CD14-positive monocyte (primary cell): ENCODE measurements at regions not wholly inside any gene's neighbourhood (a gene's known extent, or its start where the extent isn't known, plus 50 kb on each side); places are given as distances from the start of the nearest gene placed in this dataset.

Experiments used
- DNase-seq, 3 donors: peaks; one replicate each; pipeline ENCODE4 v3.0.0-alpha.2; 2011 to 2022
- H2AFZ ChIP-seq: 2 replicates; pipeline ENCODE4 v1.6.0; 2012; ENCODE audit warnings: mild to moderate bottlenecking, low read depth, low read length, inconsistent platforms; ENCODE audit not compliant: insufficient read depth, poor library complexity, severe bottlenecking
- H3K27ac ChIP-seq, 2 donors: 1 replicate in 1 of 2; 2 replicates in 1 of 2; pipeline ENCODE4 v1.5.1; 2012 to 2013; ENCODE audit warnings: low read length in 2 of 2, control low read depth in 1 of 2, inconsistent platforms in 1 of 2, low read depth in 1 of 2, mild to moderate bottlenecking in 1 of 2
- H3K27me3 ChIP-seq, 2 donors: one replicate each; pipeline versions ENCODE4 v1.6.0 to v1.6.1; 2011 to 2013; ENCODE audit warnings: low read length in 2 of 2; ENCODE audit not compliant: control insufficient read depth in 2 of 2, insufficient read depth in 2 of 2
- H3K36me3 ChIP-seq, 2 donors: replicated peaks in 1 of 2; 1 replicate in 1 of 2; 2 replicates in 1 of 2; pipeline versions ENCODE4 v1.5.1 to v1.6.1; 2012 to 2013; ENCODE audit warnings: low read length in 2 of 2, control low read depth in 1 of 2, inconsistent platforms in 1 of 2, mild to moderate bottlenecking in 1 of 2; ENCODE audit not compliant: insufficient read depth in 2 of 2, control insufficient read depth in 1 of 2
- H3K4me1 ChIP-seq, 2 donors: 1 replicate in 1 of 2; 2 replicates in 1 of 2; pipeline versions ENCODE4 v1.5.1 to v1.6.1; 2012 to 2013; ENCODE audit warnings: low read length in 2 of 2, control low read depth in 1 of 2, inconsistent platforms in 1 of 2, mild to moderate bottlenecking in 1 of 2, moderate library complexity in 1 of 2; ENCODE audit not compliant: insufficient read depth in 2 of 2, control insufficient read depth in 1 of 2
- H3K4me2 ChIP-seq: replicated peaks from 2 replicates; pipeline ENCODE3; 2012; ENCODE audit warnings: low read length, moderate library complexity, mild to moderate bottlenecking; ENCODE audit not compliant: poor library complexity, severe bottlenecking; ENCODE audit errors: extremely low read depth
- H3K4me3 ChIP-seq, 3 experiments: fragments of 200-600 bp in 1 of 3; sonication (generic) in 1 of 3; replicated peaks in 1 of 3; 1 replicate in 2 of 3; 2 replicates in 1 of 3; pipeline ENCODE4 v1.5.1; 2011 to 2013; ENCODE audit warnings: low read length in 3 of 3, mild to moderate bottlenecking in 3 of 3, control low read depth in 2 of 3, low read depth in 2 of 3, inconsistent platforms in 1 of 3, moderate library complexity in 1 of 3
- H3K79me2 ChIP-seq: 2 replicates; pipeline ENCODE4 v1.6.0; 2012; ENCODE audit warnings: mild to moderate bottlenecking, control low read depth, inconsistent platforms, low read length, moderate library complexity; ENCODE audit not compliant: insufficient read depth
- H3K9ac ChIP-seq: 2 replicates; pipeline ENCODE4 v1.6.0; 2017; ENCODE audit warnings: low read length, mild to moderate bottlenecking; ENCODE audit not compliant: insufficient read depth, poor library complexity, severe bottlenecking
- H3K9me3 ChIP-seq, 2 donors: replicated peaks in 1 of 2; 1 replicate in 1 of 2; 2 replicates in 1 of 2; pipeline versions ENCODE4 v1.5.1 to v1.6.1; 2012 to 2013; ENCODE audit warnings: low read length in 2 of 2, control low read depth in 1 of 2; ENCODE audit not compliant: control insufficient read depth in 1 of 2, insufficient read depth in 1 of 2
- H4K20me1 ChIP-seq: 2 replicates; pipeline ENCODE4 v1.6.0; 2012; ENCODE audit warnings: mild to moderate bottlenecking, low read length, control low read depth, moderate library complexity; ENCODE audit not compliant: insufficient read depth
- H3K27ac Mint-ChIP-seq, 7 donors: one replicate each; pipeline ENCODE4 v1.8.0; 2020; ENCODE audit warnings: mild to moderate bottlenecking in 7 of 7, mixed read lengths in 7 of 7, moderate library complexity in 6 of 7, inconsistent platforms in 2 of 7
- H3K27me3 Mint-ChIP-seq, 3 donors: one replicate each; pipeline ENCODE4 v1.8.0; 2021 to 2022; ENCODE audit warnings: low read depth in 3 of 3, mild to moderate bottlenecking in 3 of 3, mixed read lengths in 3 of 3, moderate library complexity in 3 of 3, inconsistent platforms in 1 of 3
- H3K36me3 Mint-ChIP-seq, 2 donors: one replicate each; pipeline ENCODE4 v1.8.0; 2020; ENCODE audit warnings: mixed read lengths in 2 of 2, inconsistent platforms in 1 of 2, mild to moderate bottlenecking in 1 of 2
- H3K4me1 Mint-ChIP-seq: one replicate; pipeline ENCODE4 v1.8.0; 2020; ENCODE audit warnings: mild to moderate bottlenecking, mixed read lengths
- H3K4me3 Mint-ChIP-seq, 2 donors: one replicate each; pipeline ENCODE4 v1.8.0; 2020; ENCODE audit warnings: mild to moderate bottlenecking in 2 of 2, mixed read lengths in 2 of 2, moderate library complexity in 1 of 2
- H3K9me3 Mint-ChIP-seq, 7 donors: one replicate each; pipeline ENCODE4 v1.8.0; 2020 to 2022; ENCODE audit warnings: mixed read lengths in 7 of 7, mild to moderate bottlenecking in 6 of 7, moderate library complexity in 6 of 7, inconsistent platforms in 2 of 7
- CTCF ChIP-seq: fragments of 200-600 bp; IDR thresholded peaks from one replicate; pipeline ENCODE4 v1.8.0; 2022; ENCODE audit warnings: antibody characterized with exemption, mild to moderate bottlenecking
- WGBS: methylation state at CpG from one replicate; pipeline ENCODE4 v1.1.5; 2013; ENCODE audit warnings: missing lambda C conversion rate; ENCODE audit not compliant: insufficient coverage; 5-methylcytosine and 5-hydroxymethylcytosine counted together
- intact Hi-C, 2 donors: fragments of 100-400 bp; cut with micrococcal nuclease; formaldehyde crosslinking; loops; one replicate each; pipeline versions ENCODE4 v1.15.0 to v1.15.1; 2023

GRCh38 chr6:139500977-139501376 is 126.5 kb upstream of the CITED2 start:
- Histone ChIP-seq H3K9me3 (peaks cover 0 to 4% of the 10 kb centered on the region in 2 donors), H3K4me3 (no peak overlapping the region), H3K4me1 (no peaks in the 10 kb centered on the region), H3K9ac (no peak overlapping the region), H2AFZ (no peak overlapping the region), H3K27ac (no peak overlapping the region), H3K27me3 (no peaks in the 10 kb centered on the region), H3K79me2 (no peaks in the 10 kb centered on the region), H4K20me1 (no peaks in the 10 kb centered on the region), H3K4me2 (no peak overlapping the region), H3K36me3 (no peaks in the 10 kb centered on the region)
- Mint-ChIP-seq H3K36me3 (no peaks in the 10 kb centered on the region), H3K4me3 (no peak overlapping the region), H3K27me3 (no peaks in the 10 kb centered on the region), H3K4me1 (no peaks in the 10 kb centered on the region), H3K9me3 (peaks cover 0 to 17% (median 7%) of the 10 kb centered on the region in 7 donors), H3K27ac (no peak overlapping the region)
- intact Hi-C loops: no loop called here
- TF ChIP-seq CTCF: no peak
- no peak for DNase-seq
- WGBS: no CpG with 5 or more reads among the region's 1 CpG

- Histone ChIP-seq H3K4me2 (no peak overlapping the region), H3K27me3 (no peaks in the 10 kb centered on the region), H3K4me1 (no peaks in the 10 kb centered on the region), H3K4me3 (no peak overlapping the region), H3K79me2 (no peaks in the 10 kb centered on the region), H3K27ac (no peak overlapping the region), H2AFZ (no peak overlapping the region), H3K9me3 (no peaks in the 10 kb centered on the region), H3K9ac (no peak overlapping the region), H4K20me1 (no peaks in the 10 kb centered on the region), H3K36me3 (no peaks in the 10 kb centered on the region)
- TF ChIP-seq CTCF: no peak
- no peak overlapping the region for H3K4me3 Mint-ChIP-seq
- intact Hi-C loops: no loop called here
- peak overlapping the region in 1 of 7 donors; percentile 50 for H3K27ac Mint-ChIP-seq
- DNase-seq: no peak
- WGBS: 100% methylated on average over 1 of the region's 2 CpGs
- no peaks in the 10 kb centered on the region for H3K4me1 Mint-ChIP-seq
- H3K9me3 Mint-ChIP-seq: peaks cover 0 to 16% (median 6%) of the 10 kb centered on the region in 7 donors
- H3K36me3 Mint-ChIP-seq: no peaks in the 10 kb centered on the region
- H3K27me3 Mint-ChIP-seq: no peaks in the 10 kb centered on the region
Measured at GRCh38 chr6:139498715-139499114, 124.3 kb upstream of the CITED2 start.
